ENCODE measurements at regions not wholly inside any gene's neighbourhood (a gene's known extent, or its start where the extent isn't known, plus 50 kb on each side); places are given as distances from the start of the nearest gene placed in this dataset.

DNA sequence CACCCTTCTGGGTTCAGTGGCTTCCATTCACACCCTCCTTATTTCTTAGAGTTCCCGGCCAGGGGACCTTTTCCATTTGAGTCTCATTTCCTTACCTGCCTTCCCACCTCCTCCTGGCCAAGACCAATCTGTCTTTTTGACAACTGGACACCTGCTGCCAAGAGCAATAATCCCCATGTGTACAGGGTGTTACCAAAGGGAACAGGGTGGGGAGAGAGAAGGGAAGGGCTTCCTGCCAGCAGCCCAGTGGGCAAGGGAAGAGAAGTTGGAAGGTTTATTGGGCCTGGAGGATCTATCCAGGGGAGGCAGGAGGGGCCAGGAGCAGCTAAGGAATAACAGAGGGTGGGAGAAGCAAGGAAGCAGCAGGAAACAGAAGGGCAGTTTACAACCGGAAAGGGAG is 346.2 kb downstream of the C12orf75 start:
- Histone ChIP-seq H3K4me1 (ENCODE audit: insufficient read depth, low read length) (no peaks in the 10 kb centered on the region), H3K4me3 (ENCODE audit: low read length) (no peak overlapping the region), H3K36me3 (ENCODE audit: insufficient read depth, low read length) (no peaks in the 10 kb centered on the region), H3K27ac (ENCODE audit: low read depth in 1 of 2, low read length in 2 of 2) (no peak overlapping the region), H3K9me3 (ENCODE audit: control insufficient read depth in 1 of 2, insufficient read depth in 1 of 2, low read length in 2 of 2) (peaks cover 0 to 10% of the 10 kb centered on the region in 2 experiments), H3K27me3 (ENCODE audit: control insufficient read depth in 1 of 2, insufficient read depth in 2 of 2, low read length in 2 of 2) (no peaks in the 10 kb centered on the region)
- intact Hi-C loops (cut with DNase I, micrococcal nuclease): no loop called here
- Mint-ChIP-seq H3K27ac (no peak overlapping the region), H3K4me1 (ENCODE audit: low read depth) (no peaks in the 10 kb centered on the region), H3K36me3 (ENCODE audit: low read depth) (no peaks in the 10 kb centered on the region), H3K27me3 (peaks cover 6% of the 10 kb centered on the region), H3K9me3 (no peaks in the 10 kb centered on the region), H3K4me3 (no peak overlapping the region)
- ChIA-PET POLR2A (no interaction called here), CTCF (no interaction called here)
- ATAC-seq (ENCODE audit: poor library complexity) (no peak), DNase-seq (no peak)
- TF ChIP-seq, protein P1, sequence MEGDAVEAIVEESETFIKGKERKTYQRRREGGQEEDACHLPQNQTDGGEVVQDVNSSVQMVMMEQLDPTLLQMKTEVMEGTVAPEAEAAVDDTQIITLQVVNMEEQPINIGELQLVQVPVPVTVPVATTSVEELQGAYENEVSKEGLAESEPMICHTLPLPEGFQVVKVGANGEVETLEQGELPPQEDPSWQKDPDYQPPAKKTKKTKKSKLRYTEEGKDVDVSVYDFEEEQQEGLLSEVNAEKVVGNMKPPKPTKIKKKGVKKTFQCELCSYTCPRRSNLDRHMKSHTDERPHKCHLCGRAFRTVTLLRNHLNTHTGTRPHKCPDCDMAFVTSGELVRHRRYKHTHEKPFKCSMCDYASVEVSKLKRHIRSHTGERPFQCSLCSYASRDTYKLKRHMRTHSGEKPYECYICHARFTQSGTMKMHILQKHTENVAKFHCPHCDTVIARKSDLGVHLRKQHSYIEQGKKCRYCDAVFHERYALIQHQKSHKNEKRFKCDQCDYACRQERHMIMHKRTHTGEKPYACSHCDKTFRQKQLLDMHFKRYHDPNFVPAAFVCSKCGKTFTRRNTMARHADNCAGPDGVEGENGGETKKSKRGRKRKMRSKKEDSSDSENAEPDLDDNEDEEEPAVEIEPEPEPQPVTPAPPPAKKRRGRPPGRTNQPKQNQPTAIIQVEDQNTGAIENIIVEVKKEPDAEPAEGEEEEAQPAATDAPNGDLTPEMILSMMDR (IDR thresholded peaks at IDR 0.05): no peak

DNA sequence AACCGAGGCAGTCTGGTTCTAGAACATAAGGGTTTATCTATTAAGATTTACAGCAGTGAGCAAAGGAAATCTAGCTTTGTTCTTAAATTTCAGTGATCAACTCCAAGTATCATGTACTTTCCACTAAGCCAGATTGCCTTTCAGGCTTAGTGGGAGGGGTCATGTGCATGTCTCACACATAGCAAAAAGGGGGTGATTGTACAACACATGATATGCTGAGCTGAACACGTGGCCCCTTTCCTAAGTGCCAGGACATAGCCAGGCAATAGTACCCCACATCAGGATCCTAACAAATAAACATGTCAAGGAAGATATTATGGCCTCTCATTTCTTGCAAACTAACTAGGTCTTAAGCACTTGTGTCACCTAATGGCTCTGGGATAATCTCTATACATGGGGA is 347.2 kb downstream of the C12orf75 start:
- H3K9me3 ChIP-seq (ENCODE audit: control insufficient read depth in 1 of 2, insufficient read depth in 1 of 2, low read length in 2 of 2): peaks cover 0 to 4% of the 10 kb centered on the region in 2 experiments
- ChIA-PET POLR2A (no interaction called here), CTCF (no interaction called here)
- no peaks in the 10 kb centered on the region for H3K4me1 Mint-ChIP-seq (ENCODE audit: low read depth)
- no peaks in the 10 kb centered on the region for H3K9me3 Mint-ChIP-seq
- peaks cover 6% of the 10 kb centered on the region for H3K27me3 Mint-ChIP-seq
- no peaks in the 10 kb centered on the region for H3K4me1 ChIP-seq (ENCODE audit: insufficient read depth, low read length)
- no peak overlapping the region for H3K27ac Mint-ChIP-seq
- H3K4me3 Mint-ChIP-seq: no peak overlapping the region
- no peak overlapping the region for H3K4me3 ChIP-seq (ENCODE audit: low read length)
- H3K27ac ChIP-seq (ENCODE audit: low read depth in 1 of 2, low read length in 2 of 2): no peak overlapping the region
- no peak for ATAC-seq (ENCODE audit: poor library complexity)
- intact Hi-C loops (cut with DNase I, micrococcal nuclease): no loop called here
- H3K36me3 Mint-ChIP-seq (ENCODE audit: low read depth): no peaks in the 10 kb centered on the region
- H3K27me3 ChIP-seq (ENCODE audit: control insufficient read depth in 1 of 2, insufficient read depth in 2 of 2, low read length in 2 of 2): no peaks in the 10 kb centered on the region
- H3K36me3 ChIP-seq (ENCODE audit: insufficient read depth, low read length): no peaks in the 10 kb centered on the region
- TF ChIP-seq, protein P1 (IDR thresholded peaks at IDR 0.05): no peak
- DNase-seq: no peak

GRCh38 chr12:105679982-105680381 is 349.5 kb downstream of the C12orf75 start:
- Histone ChIP-seq H3K36me3 (ENCODE audit: insufficient read depth, low read length) (no peaks in the 10 kb centered on the region), H3K4me3 (ENCODE audit: low read length) (no peak overlapping the region), H3K27me3 (ENCODE audit: control insufficient read depth in 1 of 2, insufficient read depth in 2 of 2, low read length in 2 of 2) (no peaks in the 10 kb centered on the region), H3K4me1 (ENCODE audit: insufficient read depth, low read length) (no peaks in the 10 kb centered on the region), H3K9me3 (ENCODE audit: control insufficient read depth in 1 of 2, insufficient read depth in 1 of 2, low read length in 2 of 2) (no peaks in the 10 kb centered on the region), H3K27ac (ENCODE audit: low read depth in 1 of 2, low read length in 2 of 2) (no peak overlapping the region)
- DNase-seq (no peak), ATAC-seq (ENCODE audit: poor library complexity) (no peak)
- Mint-ChIP-seq H3K36me3 (ENCODE audit: low read depth) (no peaks in the 10 kb centered on the region), H3K4me3 (no peak overlapping the region), H3K9me3 (peaks cover 3% of the 10 kb centered on the region), H3K27me3 (peaks cover under 1% of the 10 kb centered on the region), H3K4me1 (ENCODE audit: low read depth) (no peaks in the 10 kb centered on the region), H3K27ac (no peak overlapping the region)
- TF ChIP-seq, protein P1 (IDR thresholded peaks at IDR 0.05): no peak
- ChIA-PET CTCF (no interaction called here), POLR2A (no interaction called here)
- intact Hi-C loops (cut with DNase I, micrococcal nuclease): no loop called here

All from CD4-positive, alpha-beta T cell (primary cell).